ENCODE measurements at regions not wholly inside any gene's neighbourhood (a gene's known extent, or its start where the extent isn't known, plus 50 kb on each side); places are given as distances from the start of the nearest gene placed in this dataset.

- TF ChIP-seq ZNF274 (IDR thresholded peaks at IDR 0.05; ENCODE audit: low read depth, low read length) (no peak), YY1 (IDR thresholded peaks at IDR 0.05; ENCODE audit: insufficient read depth, insufficient read length) (no peak)
These were observed 1379.9 kb downstream of the UQCRFS1 start for GRCh38 chr19:27833031-27833430.

Measured in NT2/D1 (cell line).